ENCODE measurements at regions not wholly inside any gene's neighbourhood (a gene's known extent, or its start where the extent isn't known, plus 50 kb on each side); places are given as distances from the start of the nearest gene placed in this dataset.

DNA sequence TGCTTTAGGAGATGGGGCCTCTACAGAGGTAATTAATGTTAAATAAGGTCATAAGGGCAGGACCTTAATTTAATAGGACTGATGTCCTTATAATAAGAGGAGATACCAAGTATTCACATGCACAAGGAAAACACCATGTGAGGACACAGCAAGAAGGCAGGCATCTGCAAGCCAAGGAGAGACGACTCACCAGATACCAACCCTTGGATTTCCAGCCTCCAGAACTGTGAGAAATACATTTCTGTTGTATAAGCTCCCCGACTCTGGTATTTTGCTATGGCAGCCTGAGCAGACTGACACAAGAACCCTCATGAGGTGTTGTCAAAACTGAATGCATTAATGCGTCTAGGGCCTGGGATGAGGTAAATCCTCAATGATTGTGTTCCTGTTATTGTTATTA lies 56.2 kb upstream of the MAPK10 start:
- H3K9ac ChIP-seq (ENCODE audit: insufficient read depth in 1 of 2, low read depth in 2 of 2, low read length in 2 of 2): no peak overlapping the region
- H2AFZ ChIP-seq (ENCODE audit: low read depth, low read length): no peak overlapping the region
- no peak overlapping the region for H3K4me2 ChIP-seq (ENCODE audit: insufficient read depth, low read length)
- in situ Hi-C loops (cut with MboI): no loop called here
- H4K20me1 ChIP-seq (replicated peaks; ENCODE audit: control insufficient read depth, insufficient read depth, low read length): no peaks in the 10 kb centered on the region
- H3K79me2 ChIP-seq (ENCODE audit: control insufficient read depth, insufficient read depth, low read length): no peaks in the 10 kb centered on the region
- H3K27me3 ChIP-seq (ENCODE audit: control insufficient read depth in 2 of 2, insufficient read depth in 2 of 2, low read length in 2 of 2): no peaks in the 10 kb centered on the region
- no peak for DNase-seq (ENCODE audit: extremely low read depth in 1 of 4, low spot score in 3 of 4)
- H3K9me3 ChIP-seq (replicated peaks; ENCODE audit: control insufficient read depth, insufficient read depth, low read depth, low read length): no peaks in the 10 kb centered on the region
- no peak for FAIRE-seq
- no peak overlapping the region for H3K27ac ChIP-seq (ENCODE audit: extremely low read depth, low read depth, low read length)
- no peak overlapping the region for H3K4me3 ChIP-seq
- H3K9me1 ChIP-seq (ENCODE audit: control insufficient read depth, insufficient read depth, low read length): no peaks in the 10 kb centered on the region
- CTCF ChIA-PET (ENCODE audit: low intra/inter-chr PET ratio): no interaction called here
- WGBS (ENCODE audit: insufficient coverage, low coverage, missing lambda C conversion rate): 0% methylated on average over 3 of the region's 3 CpGs
- POLR2A ChIA-PET: interaction anchor here (0.7 kb wide), 2 partner anchors 21 to 25 kb away, joined by 3 read pairs; no protein-coding TSS in a partner anchor
- no peaks in the 10 kb centered on the region for H3K36me3 ChIP-seq (ENCODE audit: control insufficient read depth, insufficient read depth, low read length)
- no peaks in the 10 kb centered on the region for H3K4me1 ChIP-seq (replicated peaks in 1 of 2; ENCODE audit: control insufficient read depth in 2 of 2, insufficient read depth in 2 of 2, low read length in 2 of 2)
- ATAC-seq: no peak
- TF ChIP-seq MAFG (tag; conservative IDR thresholded peaks at IDR 0.05) (no peak), RAD21 (CRISPR knock-in tag; conservative IDR thresholded peaks at IDR 0.05 in 1 of 2, IDR thresholded peaks at IDR 0.05 in 1 of 2) (no peak), CREB3L1 (IDR thresholded peaks at IDR 0.05; ENCODE audit: borderline replicate concordance, low read depth) (no peak)
- intact Hi-C loops (cut with micrococcal nuclease): no loop called here
- BruUV-seq (replicated peaks): no TSS peak

- in situ Hi-C loops (cut with MboI): no loop called here
- H2AFZ ChIP-seq (ENCODE audit: low read depth, low read length): no peak overlapping the region
- no peak for ATAC-seq
- TF ChIP-seq CLOCK (CRISPR knock-in tag; IDR thresholded peaks at IDR 0.05; ENCODE audit: borderline replicate concordance) (no peak), PURB (CRISPR knock-in tag; IDR thresholded peaks at IDR 0.05; ENCODE audit: low read depth) (no peak), NR4A1 (CRISPR knock-in tag; IDR thresholded peaks at IDR 0.05) (no peak), NR4A1 (tag; IDR thresholded peaks at IDR 0.05) (no peak), ZNF408 (CRISPR knock-in tag; IDR thresholded peaks at IDR 0.05; ENCODE audit: low read depth) (no peak), LARP7 (IDR thresholded peaks at IDR 0.05) (no peak), ZNF717 (CRISPR knock-in tag; IDR thresholded peaks at IDR 0.05) (no peak)
- TF ChIP-seq, protein P1, sequence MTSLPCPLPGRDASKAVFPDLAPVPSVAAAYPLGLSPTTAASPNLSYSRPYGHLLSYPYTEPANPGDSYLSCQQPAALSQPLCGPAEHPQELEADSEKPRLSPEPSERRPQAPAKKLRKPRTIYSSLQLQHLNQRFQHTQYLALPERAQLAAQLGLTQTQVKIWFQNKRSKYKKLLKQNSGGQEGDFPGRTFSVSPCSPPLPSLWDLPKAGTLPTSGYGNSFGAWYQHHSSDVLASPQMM (CRISPR knock-in tag; IDR thresholded peaks at IDR 0.05): no peak
These were observed 61.6 kb upstream of the MAPK10 start for GRCh38 chr4:86421461-86421860.

More at GRCh38 chr4:86421461-86421860, 61.6 kb upstream of the MAPK10 start:
- CTCF ChIA-PET (ENCODE audit: low intra/inter-chr PET ratio): no interaction called here
- no peaks in the 10 kb centered on the region for H3K36me3 ChIP-seq (ENCODE audit: control insufficient read depth, insufficient read depth, low read length)
- FAIRE-seq (no peak), DNase-seq (ENCODE audit: extremely low read depth in 1 of 4, low spot score in 3 of 4) (no peak)
- 2% methylated on average over 6 of the region's 6 CpGs for WGBS (ENCODE audit: insufficient coverage, low coverage, missing lambda C conversion rate)
- H3K27me3 ChIP-seq (ENCODE audit: control insufficient read depth in 2 of 2, insufficient read depth in 2 of 2, low read length in 2 of 2): no peaks in the 10 kb centered on the region; a peak in 1 of 5 replicates
- H3K4me3 ChIP-seq: no peak overlapping the region
- no peaks in the 10 kb centered on the region for H3K79me2 ChIP-seq (ENCODE audit: control insufficient read depth, insufficient read depth, low read length)
- no TSS peak for BruUV-seq (replicated peaks)
- no peaks in the 10 kb centered on the region for H3K9me3 ChIP-seq (replicated peaks; ENCODE audit: control insufficient read depth, insufficient read depth, low read depth, low read length)
- H3K4me2 ChIP-seq (ENCODE audit: insufficient read depth, low read length): no peak overlapping the region
- no peak overlapping the region for H3K9ac ChIP-seq (ENCODE audit: insufficient read depth in 1 of 2, low read depth in 2 of 2, low read length in 2 of 2)
- H4K20me1 ChIP-seq (replicated peaks; ENCODE audit: control insufficient read depth, insufficient read depth, low read length): no peaks in the 10 kb centered on the region
- H3K4me1 ChIP-seq (replicated peaks in 1 of 2; ENCODE audit: control insufficient read depth in 2 of 2, insufficient read depth in 2 of 2, low read length in 2 of 2): no peaks in the 10 kb centered on the region
- intact Hi-C loops (cut with micrococcal nuclease): no loop called here
- H3K27ac ChIP-seq (ENCODE audit: extremely low read depth, low read depth, low read length): no peak overlapping the region
- no peaks in the 10 kb centered on the region for H3K9me1 ChIP-seq (ENCODE audit: control insufficient read depth, insufficient read depth, low read length)
- POLR2A ChIA-PET: no interaction called here

All from K562 (cell line).